ENCODE measurements at regions not wholly inside any gene's neighbourhood (a gene's known extent, or its start where the extent isn't known, plus 50 kb on each side); places are given as distances from the start of the nearest gene placed in this dataset.

- TF ChIP-seq CTCF (IDR thresholded peaks at IDR 0.05) (no peak), POLR2A (IDR thresholded peaks at IDR 0.05) (no peak)
Measured at GRCh38 chr12:127300753-127301152, 966.2 kb upstream of the TMEM132C start.
